ENCODE measurements at regions not wholly inside any gene's neighbourhood (a gene's known extent, or its start where the extent isn't known, plus 50 kb on each side); places are given as distances from the start of the nearest gene placed in this dataset.

DNA sequence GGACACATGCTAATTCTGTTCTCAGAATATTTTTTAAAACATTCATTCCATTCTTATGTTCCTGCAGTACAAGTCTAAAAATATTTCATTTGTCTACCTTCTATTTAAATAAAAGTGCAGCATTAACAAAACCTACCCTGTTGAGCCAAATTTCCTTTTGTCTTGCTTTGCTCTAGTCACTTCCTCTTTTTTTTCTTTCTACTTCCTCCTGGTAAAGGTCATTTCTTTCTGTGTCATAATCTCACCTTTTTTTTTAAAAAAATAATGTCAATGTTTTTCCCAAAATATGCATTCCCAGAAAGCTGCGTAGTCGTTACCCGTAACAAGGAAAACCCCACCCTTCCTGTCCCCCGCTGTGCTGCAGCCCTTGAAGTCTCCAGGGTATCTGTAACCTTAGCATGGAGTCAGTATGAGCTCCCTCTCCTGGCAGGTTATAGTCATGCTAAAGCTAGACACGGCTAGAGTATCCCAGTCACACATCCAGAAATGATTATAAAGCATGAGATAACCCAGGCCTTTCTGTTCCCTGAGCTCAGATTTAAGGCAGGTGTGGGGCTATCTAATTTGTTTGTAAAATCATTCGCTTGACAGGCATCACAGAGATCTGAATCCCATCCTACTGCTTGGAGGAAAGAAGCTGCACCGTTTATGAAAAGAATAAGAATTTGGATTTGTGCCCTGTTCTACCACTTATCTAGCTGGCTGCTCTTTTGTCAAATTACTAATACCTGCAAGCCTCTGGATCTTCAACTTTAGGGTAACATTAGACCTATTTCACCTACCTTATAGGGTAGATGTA lies 51.1 kb upstream of the EED start:
- in situ Hi-C loops (cut with HindIII; ENCODE audit: low pct_unique_long_range_greater_than_20kb, low sequenced_read_pairs): no loop called here
- peak; percentile 66 for DNase-seq (ENCODE audit: low read depth)

DNA sequence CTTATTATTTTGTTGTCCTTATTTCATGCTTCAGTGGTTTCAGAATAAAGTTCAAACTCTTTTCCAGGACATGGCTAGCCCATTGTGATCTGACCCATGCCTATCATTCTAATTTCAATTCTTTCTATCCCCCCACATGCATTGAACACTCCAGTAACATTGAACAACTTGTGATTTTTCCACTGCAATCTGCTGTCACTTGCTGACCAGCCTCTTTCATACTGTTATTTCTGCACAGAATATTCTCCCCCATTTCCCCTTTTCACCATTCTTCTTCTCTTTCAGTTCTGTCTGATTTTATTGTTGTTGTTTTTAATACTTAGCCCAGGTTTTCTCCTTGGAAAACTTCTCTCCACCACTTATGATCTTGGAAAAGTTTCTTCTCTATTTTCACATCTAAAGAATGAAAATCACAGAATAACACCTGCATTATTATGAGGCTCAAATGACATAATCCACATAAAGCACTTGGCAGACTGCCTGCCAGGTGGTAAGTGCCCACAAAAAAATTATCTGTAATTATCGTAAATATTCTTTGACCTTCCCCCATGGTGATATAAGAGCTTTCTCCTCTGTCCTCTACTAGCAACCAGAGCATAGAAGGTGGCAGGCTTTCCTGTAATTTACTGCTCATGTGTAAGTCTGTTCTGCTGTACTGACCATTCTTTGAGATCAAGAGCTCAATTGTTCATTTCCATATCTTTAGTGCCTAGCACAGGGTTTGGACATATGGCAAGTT lies 51.9 kb upstream of the EED start:
- in situ Hi-C loops (cut with HindIII; ENCODE audit: low pct_unique_long_range_greater_than_20kb, low sequenced_read_pairs): no loop called here
- DNase-seq (ENCODE audit: low read depth): no peak

DNA sequence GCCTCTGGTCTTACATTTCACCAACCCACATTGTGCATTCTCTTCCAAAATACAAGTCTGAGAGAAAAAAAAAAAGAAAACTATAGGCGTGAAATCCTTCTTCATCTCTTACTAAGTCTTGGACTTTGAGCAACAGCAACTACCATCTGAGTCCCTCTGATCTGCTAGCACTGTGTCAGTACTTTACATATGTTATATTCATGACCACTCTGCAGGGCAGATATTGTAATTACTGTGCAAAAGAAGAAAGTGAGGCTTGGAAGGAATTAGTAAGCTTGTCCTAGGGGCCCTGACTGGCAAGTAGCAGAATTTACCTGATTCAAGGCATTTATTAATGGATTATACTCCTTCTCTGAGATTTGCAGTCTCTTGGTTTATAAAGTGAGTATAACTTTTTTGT lies 52.7 kb upstream of the EED start:
- in situ Hi-C loops (cut with HindIII; ENCODE audit: low pct_unique_long_range_greater_than_20kb, low sequenced_read_pairs): no loop called here
- DNase-seq (ENCODE audit: low read depth): no peak

DNA sequence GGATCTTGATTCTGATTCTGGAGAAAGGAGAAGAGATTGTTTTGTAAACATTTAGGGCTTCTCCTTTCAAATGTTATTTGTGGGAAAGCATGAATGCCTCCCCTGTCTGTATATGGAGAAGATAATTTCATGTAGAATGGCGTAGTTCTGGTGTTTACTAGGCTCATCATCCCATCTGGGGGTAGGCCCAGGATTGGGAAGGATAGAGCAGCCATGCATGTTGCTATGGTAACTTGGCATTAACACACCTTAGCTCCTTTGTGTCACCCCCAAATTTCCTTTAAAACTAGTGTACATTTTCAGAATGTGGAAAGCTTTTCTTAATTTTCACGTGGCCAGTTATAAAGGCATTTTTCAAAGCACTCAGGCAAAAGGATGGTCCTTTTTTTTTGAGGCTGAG lies 57.5 kb upstream of the EED start:
- DNase-seq (ENCODE audit: low read depth): no peak
- in situ Hi-C loops (cut with HindIII; ENCODE audit: low pct_unique_long_range_greater_than_20kb, low sequenced_read_pairs): no loop called here

DNA sequence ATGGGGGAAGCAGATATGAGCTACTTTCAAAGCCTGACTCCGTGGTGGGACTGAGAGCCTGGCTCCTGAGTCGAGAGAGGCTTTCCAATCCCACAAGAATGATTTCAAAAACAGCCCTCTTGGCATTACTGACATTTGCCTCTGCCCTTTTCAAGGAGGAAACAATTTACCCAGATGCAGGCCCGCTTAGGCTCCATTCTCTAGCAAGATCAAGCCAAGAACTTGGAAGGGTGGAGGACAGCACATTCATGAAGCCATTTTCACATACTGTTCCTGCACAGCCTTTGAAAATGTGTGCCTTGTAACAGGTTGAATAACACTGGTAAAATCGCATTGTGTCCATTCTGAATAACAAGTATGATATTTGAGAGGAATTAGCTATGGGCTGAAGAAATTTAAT lies 58.2 kb upstream of the EED start:
- no peak for DNase-seq (ENCODE audit: low read depth)
- in situ Hi-C loops (cut with HindIII; ENCODE audit: low pct_unique_long_range_greater_than_20kb, low sequenced_read_pairs): no loop called here

DNA sequence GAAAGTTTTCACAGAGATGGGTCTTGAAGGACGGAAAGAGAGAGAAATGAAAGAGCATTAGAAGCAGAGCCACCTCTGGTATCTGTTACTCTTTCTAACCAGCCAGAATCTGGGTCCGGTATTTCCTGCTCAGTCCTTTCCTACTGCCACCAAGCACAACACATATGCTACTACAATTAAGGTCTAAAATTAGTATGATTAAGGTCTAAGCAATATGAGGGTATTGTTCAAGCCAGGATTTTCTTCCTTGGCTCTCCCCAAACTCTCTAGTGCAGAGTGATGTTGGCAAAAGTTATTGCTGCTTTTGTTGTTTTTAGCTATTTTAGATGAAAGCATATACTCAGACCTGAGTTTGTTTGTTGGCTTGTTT lies 59.2 kb upstream of the EED start:
- in situ Hi-C loops (cut with HindIII; ENCODE audit: low pct_unique_long_range_greater_than_20kb, low sequenced_read_pairs): no loop called here
- no peak for DNase-seq (ENCODE audit: low read depth)

DNA sequence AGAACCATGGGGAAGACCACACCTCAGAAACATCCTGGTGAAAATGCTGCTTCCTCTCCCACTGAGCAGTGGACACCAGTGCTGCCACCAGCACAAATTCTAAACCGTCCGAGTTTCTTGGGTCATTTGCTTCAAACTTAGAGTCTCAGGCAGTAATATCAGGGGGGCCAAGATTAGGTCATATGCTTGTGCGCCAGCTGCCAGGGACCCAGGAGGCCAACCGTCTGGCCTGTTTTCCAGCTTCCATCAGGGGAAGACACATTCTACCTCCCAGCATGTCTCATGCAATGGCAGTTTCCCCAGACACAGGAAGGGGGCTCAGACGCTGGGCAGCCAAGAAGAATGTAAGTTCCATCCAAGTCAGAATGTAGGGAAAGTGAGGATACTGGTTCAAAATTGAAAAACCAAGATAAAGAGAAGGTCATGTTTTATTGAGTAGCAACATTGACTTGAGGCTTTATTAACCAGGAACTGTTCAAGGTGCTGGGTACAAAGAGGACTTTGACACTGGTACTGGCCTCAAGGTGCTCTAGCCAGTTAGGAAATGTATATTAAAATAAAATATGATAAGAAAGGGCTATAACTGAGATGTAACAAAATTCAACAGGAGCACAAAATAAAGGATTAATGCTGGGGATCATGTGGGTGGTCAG lies 59.7 kb upstream of the EED start:
- no peak for DNase-seq (ENCODE audit: low read depth)
- in situ Hi-C loops (cut with HindIII; ENCODE audit: low pct_unique_long_range_greater_than_20kb, low sequenced_read_pairs): no loop called here

DNA sequence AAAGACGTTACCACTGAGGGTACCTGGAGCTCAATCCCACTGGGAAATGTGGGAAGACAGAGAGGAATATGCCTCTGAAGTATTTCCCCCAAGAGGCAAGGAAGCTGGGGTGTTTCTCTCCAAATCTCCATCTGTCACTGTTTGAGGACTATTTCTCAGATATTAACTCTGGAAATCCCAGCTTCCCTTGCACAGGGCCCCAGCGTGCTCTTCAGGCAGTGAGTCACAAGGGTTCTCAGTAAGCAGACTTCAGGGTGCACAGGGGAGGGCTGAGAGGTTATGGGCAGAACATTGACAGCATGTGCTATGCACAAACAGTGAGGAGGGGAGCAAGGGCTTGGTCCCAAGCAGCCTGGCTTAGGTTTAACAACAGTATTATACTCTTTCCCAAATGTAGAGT lies 60.9 kb upstream of the EED start:
- in situ Hi-C loops (cut with HindIII; ENCODE audit: low pct_unique_long_range_greater_than_20kb, low sequenced_read_pairs): no loop called here
- no peak for DNase-seq (ENCODE audit: low read depth)

DNA sequence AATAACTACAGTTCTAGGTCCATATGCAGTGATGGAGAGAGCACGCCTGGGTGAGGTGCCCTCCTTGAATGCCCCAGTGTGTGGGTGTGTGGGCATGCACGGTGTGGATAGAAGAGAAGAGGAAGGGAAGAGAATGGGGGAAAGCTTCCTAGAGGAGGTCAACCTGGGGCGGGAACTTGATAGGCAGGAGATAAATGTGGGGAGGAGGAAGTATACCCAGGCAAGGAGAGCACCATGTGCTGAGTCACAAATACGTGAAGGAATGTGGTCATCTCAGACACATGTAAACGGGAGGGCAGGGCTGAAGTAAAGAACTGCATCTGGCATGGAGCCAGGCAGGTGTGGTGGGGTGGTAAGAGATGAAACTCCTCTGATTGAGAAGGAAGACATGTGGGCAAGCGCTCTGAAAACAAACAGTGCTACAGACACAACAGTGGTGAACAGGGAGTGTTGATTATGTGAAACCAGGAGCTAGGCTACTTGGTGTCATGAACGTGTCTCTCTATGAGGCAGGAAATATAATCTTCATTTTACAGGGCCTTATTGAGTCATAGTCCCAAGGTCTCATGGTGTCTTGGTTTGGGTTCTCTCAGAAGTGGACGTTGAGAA lies 61.5 kb upstream of the EED start:
- in situ Hi-C loops (cut with HindIII; ENCODE audit: low pct_unique_long_range_greater_than_20kb, low sequenced_read_pairs): no loop called here
- DNase-seq (ENCODE audit: low read depth): peak; percentile 87

DNA sequence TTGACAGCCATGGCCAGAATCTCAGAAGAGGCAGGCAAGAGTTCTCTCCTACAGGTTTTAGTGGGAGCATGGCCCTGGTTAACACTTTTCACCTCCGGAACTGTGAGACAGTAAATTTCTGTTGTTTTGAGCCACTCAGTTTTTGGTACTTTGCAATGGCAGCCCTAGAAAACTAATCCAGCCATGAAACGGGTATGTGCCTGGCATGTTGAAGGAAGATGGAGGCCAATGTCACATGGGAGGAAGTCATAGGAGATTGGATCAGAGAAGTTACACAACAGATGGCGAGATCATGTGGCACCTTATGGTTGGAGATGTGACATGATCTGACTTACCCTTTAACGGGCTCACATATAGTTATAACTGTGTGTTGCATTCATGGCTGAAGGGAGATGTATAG lies 63.2 kb upstream of the EED start:
- no peak for DNase-seq (ENCODE audit: low read depth)
- in situ Hi-C loops (cut with HindIII; ENCODE audit: low pct_unique_long_range_greater_than_20kb, low sequenced_read_pairs): no loop called here

DNA sequence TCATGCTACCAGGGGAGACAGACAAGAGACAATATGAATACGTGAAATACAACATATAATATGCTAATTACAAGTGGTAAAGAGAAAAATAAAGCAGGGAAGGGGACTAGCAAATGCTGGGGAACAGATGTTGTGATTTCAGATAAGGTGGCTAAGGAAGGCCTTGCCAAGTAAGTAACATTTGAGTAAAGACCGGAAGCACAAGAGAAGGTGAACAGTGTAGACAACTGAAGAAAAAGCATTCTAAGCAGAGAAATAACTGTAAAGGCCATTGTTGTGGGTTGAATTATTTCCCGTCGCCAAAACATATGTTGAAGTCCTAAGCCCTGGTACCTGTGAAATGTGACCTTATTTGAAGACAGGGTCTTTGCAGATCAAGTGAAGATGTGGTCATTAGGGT lies 63.7 kb upstream of the EED start:
- in situ Hi-C loops (cut with HindIII; ENCODE audit: low pct_unique_long_range_greater_than_20kb, low sequenced_read_pairs): no loop called here
- DNase-seq (ENCODE audit: low read depth): no peak

DNA sequence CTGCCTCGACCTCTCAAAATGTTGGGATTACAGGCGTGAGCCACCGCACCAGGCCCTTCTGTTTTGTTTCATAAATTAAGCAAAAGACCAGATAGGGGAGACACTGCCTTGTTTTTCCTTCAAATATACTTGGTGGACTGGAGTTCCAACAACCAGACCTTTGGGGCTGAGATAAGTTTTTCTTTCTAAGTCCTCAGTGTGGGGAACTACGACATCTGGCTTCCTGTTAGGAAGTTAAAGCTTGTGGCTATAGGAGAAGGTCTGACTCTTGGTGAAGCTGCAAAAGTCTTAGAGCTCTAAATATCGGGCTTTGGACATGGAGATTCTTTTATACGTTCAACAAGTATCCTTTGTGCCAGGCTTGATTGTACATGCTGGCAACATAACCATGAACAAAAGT lies 64.1 kb upstream of the EED start:
- in situ Hi-C loops (cut with HindIII; ENCODE audit: low pct_unique_long_range_greater_than_20kb, low sequenced_read_pairs): no loop called here
- no peak for DNase-seq (ENCODE audit: low read depth)

DNA sequence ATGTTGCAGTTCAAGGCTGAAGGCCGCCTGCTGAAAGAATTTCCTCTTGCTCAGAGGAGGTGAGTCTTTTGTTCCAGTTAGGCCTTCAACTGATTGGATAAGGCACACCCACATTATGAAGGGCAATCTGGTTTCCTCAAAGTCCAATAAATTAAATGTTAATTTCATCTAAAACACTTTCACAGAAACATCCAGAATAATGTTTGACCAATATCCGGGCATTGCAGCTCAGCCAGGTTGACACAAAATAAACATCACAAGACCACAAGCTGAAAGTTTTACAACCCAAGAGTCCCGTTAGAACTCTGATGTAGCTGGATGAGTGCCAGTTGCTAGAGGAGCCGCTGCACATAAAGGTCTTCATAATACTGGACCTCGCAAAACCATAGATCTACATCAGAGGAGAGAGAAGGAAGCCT lies 64.9 kb upstream of the EED start:
- in situ Hi-C loops (cut with HindIII; ENCODE audit: low pct_unique_long_range_greater_than_20kb, low sequenced_read_pairs): no loop called here
- DNase-seq (ENCODE audit: low read depth): no peak

DNA sequence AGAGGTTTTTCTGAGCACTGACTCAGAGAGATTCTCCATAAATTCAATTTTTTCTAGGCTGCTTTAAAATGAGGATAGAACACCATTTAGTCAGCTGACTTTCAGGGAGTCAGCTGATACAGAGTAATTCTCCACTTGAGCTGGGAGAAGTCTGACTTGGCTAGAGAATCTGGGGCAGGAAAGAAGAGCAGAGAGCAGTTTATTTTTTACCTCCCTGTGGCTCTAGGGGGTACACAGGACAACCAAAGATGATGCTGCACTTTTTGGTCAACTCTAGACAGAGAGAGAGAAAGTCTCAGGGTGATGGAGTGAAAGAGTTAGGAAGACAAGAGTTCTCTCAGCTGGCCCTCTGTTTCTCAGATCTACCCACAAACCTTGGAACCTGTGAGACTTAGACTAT lies 67.3 kb upstream of the EED start:
- DNase-seq (ENCODE audit: low read depth): no peak
- in situ Hi-C loops (cut with HindIII; ENCODE audit: low pct_unique_long_range_greater_than_20kb, low sequenced_read_pairs): no loop called here

DNA sequence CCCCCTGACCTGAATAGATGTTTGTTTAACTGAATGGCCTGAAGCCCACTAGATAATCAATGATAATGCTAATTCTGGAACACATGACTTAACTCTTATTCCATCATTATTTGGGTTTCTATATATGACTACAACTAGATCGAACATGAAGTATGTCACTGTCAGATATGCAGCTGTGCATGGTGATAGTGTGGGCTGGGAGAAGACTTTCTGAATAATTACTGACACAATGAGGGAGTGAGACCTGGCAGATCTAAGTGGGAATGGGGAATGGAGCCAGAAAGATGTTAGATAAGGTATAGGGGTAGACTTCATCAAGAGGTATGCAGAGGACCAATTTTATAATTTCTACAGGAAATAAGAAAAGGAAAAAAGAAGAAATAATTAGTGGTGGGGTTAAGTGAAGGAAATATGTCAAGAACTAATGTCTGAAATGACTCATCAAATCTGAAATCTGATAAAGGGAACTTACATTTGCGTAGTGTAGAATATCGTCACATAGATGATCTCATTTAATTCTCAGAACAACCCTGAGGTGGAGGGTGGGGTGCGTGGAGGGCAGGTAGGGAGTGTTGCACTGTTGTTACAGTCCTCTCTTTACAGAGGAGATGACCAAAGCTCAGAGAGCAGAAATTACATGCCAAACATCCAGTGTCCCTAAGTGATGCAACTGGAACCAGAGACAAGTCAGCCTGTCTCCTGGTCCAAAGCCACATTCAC lies 68.2 kb upstream of the EED start:
- in situ Hi-C loops (cut with HindIII; ENCODE audit: low pct_unique_long_range_greater_than_20kb, low sequenced_read_pairs): no loop called here
- DNase-seq (ENCODE audit: low read depth): no peak

DNA sequence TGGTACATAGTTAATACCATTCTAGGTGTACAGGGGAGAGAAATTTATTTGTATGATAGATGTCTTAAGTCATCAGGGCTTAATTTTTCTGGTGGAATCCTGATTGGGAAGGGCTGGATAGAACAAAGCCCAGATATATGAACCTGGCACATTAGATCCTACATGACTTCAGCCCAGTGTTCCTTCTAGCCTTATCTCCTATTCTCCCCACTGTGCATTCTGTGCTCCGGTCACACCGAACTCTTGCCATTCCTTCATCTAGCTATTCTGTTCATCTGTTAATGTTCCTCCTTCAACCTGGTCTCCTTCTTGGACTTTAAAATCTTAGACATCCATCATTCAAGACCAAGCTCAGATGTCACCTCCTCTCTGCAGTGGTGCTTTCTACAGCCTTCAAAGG lies 68.9 kb upstream of the EED start:
- in situ Hi-C loops (cut with HindIII; ENCODE audit: low pct_unique_long_range_greater_than_20kb, low sequenced_read_pairs): no loop called here
- DNase-seq (ENCODE audit: low read depth): no peak

DNA sequence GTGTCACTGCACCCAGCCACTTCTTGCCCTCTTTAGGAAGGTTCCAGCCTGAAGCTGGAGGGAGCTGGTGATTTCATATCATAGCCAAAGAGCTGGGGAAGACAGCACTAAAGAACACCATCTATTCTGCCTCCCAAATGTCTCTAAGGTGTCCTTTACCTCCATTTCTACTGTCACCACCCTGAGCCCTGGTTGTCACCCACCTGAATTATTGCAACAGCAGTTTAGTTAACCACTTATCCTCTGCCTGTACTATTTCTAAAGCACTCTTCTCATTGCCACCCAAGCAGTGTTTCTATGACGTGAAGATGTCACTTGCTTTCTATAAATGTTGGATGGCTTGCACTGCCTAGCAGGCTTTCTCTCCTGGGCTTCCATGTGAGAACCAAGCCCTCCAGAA lies 69.4 kb upstream of the EED start:
- DNase-seq (ENCODE audit: low read depth): no peak
- in situ Hi-C loops (cut with HindIII; ENCODE audit: low pct_unique_long_range_greater_than_20kb, low sequenced_read_pairs): no loop called here

DNA sequence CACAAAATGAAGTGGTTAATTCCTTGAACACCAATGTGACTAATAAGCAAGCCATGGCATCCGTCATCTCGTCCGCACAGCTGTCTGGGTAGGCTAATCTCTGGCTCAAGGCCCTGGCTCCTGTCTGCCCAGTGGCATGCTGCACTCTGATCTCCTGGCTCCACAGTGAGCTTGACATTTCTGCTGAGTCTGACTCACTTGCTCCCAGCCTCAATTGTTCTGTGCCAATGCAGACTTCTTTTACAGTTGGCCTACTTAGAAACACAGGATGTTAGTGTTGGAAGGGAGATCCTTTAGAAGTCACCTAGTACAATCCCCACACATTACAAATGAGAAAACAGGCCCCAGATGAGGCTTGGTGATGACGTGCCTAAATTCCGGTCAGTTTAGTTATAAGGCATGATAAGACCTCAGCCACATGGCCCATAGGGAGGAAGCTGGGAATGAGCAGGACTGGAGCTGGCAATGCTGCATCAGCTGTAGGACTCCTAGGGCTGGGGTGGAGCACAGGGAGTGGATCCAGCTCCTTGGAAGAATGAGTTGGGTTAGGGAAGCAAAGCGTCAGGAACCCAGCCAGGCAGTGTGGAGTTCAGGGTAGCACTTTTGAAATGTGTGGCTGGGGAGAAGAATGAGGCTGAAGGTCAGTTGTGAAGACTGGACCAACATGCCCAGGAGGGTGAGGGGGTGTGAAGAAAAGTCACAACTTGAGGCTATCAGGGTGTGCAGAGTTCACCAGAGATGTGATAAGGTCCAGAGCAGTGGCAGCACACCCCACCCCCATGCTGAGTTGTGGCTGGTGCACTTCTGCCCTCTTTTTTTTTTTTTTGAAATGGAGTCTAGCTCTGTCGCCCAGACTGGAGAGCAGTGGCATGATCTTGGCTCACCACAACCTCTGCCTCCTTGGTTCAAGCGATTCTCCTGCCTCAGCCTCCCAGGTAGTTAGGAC lies 70.2 kb upstream of the EED start:
- in situ Hi-C loops (cut with HindIII; ENCODE audit: low pct_unique_long_range_greater_than_20kb, low sequenced_read_pairs): no loop called here
- DNase-seq (ENCODE audit: low read depth): peak; percentile 94

Data from Caki2 (cell line).